GM10248 (cell line): ENCODE measurements at regions not wholly inside any gene's neighbourhood (a gene's known extent, or its start where the extent isn't known, plus 50 kb on each side); places are given as distances from the start of the nearest gene placed in this dataset.
"Not testable (repeated sequence)": the region's sequence is repeated elsewhere in the genome, so short reads cannot be mapped to it uniquely, and the experiment has no call there.

ENCODE experiments used
- CTCF ChIA-PET: fragments of 300-600 bp; sonication (Branson Sonifier 250); formaldehyde crosslinking; extraction: SDS; loops from one replicate; lab custom pipeline; 2021; ENCODE audit warnings: antibody characterized with exemption; lab: Yijun Ruan, JAX
- POLR2A ChIA-PET: fragments of 350-650 bp; sonication (Branson Sonifier 250); formaldehyde crosslinking; extraction: SDS; loops from one replicate; lab custom pipeline; 2020; ENCODE audit warnings: antibody characterized with exemption; lab: Yijun Ruan, JAX
- DNase-seq: peaks from one replicate; pipeline ENCODE4 v3.0.0; 2012; ENCODE audit errors: extremely low spot score
- TF ChIP-seq, protein P1 (sequence below): IDR thresholded peaks from 2 replicates; pipeline ENCODE4 v1.5.1; 2012; ENCODE audit warnings: mild to moderate bottlenecking, low read depth; ENCODE audit errors: extremely low read depth, missing control alignments, control extremely low read depth

DNA sequence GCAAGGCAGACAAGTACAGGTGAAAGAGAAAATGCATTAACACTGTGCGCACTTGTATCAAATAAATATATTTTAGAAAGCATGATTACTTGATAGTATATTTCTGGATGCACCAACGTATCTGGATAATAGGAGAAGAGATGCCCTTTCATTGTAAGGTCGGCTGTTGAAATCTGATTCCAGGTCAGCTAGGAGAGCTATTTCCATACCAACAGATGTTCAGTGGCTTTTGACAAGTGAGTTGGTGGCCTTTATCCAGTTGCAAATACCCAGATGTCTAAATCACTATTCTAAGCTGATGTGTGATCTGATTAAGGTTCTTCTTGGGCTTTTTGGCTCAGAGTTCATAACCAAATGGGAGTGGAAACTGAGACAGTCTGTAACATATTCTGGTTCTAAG, 128.2 kb upstream of the TBCA start:
- CTCF ChIA-PET = interaction anchor here (1.1 to 1.6 kb wide), 3 partner anchors 11 to 99 kb away, joined by 3 to 7 read pairs (median 3); no protein-coding TSS in a partner anchor

DNA sequence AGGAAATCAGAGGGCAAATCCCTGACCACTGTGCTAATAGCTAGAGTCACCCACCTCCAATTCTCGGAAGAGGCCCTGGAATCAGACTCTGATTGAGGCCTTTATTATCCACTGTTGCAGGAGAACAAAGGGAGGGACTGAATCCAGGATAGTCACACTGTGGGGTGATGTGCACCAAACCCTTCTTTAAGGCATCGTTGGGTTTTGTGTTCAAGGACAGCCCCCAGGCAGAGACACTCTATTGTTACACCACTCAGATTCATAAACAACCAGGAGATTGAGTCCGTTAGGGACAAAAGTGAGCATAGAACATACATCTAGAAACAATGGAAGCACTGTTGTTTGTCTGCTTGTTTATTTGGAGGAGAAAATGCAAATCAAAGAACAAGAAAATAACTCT, 124.6 kb upstream of the TBCA start:
- CTCF ChIA-PET = no interaction called here
- POLR2A ChIA-PET = no interaction called here
- TF ChIP-seq, protein P1, sequence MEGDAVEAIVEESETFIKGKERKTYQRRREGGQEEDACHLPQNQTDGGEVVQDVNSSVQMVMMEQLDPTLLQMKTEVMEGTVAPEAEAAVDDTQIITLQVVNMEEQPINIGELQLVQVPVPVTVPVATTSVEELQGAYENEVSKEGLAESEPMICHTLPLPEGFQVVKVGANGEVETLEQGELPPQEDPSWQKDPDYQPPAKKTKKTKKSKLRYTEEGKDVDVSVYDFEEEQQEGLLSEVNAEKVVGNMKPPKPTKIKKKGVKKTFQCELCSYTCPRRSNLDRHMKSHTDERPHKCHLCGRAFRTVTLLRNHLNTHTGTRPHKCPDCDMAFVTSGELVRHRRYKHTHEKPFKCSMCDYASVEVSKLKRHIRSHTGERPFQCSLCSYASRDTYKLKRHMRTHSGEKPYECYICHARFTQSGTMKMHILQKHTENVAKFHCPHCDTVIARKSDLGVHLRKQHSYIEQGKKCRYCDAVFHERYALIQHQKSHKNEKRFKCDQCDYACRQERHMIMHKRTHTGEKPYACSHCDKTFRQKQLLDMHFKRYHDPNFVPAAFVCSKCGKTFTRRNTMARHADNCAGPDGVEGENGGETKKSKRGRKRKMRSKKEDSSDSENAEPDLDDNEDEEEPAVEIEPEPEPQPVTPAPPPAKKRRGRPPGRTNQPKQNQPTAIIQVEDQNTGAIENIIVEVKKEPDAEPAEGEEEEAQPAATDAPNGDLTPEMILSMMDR = no peak
- DNase-seq = no peak

More for the DNA sequence above, 128.2 kb upstream of the TBCA start:
- TF ChIP-seq, protein P1 = no peak
- POLR2A ChIA-PET = no interaction called here
- no peak for DNase-seq

DNA sequence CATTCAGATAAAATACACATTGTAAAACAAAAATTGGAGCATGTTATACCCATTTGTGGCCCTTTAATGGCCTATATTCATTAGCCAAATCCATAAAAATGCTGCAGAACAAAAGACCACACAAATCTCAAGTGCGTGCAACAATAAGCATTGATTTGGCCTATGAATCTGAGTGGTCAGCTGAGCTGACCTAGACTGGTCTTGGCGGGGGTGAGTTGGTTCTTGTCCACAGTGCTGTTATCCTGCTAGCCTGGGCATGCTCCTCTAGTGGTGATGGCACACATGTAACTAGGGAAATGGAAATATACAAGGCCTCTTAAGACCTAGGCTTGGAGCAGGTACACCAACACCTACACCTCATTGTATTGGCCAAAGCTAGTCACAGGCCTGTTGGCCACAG, 122.2 kb upstream of the TBCA start:
- ChIA-PET POLR2A (no interaction called here), CTCF (no interaction called here)
- DNase-seq = no peak
- TF ChIP-seq, protein P1 = no peak

DNA sequence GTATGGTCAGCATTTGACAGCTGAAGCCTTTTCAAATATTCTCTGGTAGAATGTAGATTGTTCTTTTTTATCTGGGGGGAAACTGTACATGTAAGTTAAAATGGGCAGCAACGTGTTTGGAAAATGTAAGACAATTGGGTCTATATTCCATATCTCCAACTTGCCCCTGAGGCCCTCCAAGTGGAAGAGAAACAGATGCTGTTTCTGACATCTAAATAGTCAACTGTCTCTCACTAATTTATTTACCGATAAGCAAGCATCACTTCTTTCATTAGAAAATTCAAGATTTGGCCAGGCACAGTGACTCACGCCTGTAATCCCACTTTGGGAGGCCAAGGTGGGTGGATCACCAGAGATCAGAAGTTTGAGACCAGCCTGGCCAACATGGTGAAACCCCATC, 120.2 kb upstream of the TBCA start:
- DNase-seq = no peak
- TF ChIP-seq, protein P1 = no peak
- POLR2A ChIA-PET = no interaction called here
- CTCF ChIA-PET = no interaction called here

GRCh38 chr5:77894103-77894502, 118.0 kb upstream of the TBCA start:
- DNase-seq, CTCF ChIA-PET, POLR2A ChIA-PET: not testable (repeated sequence)

- ChIA-PET POLR2A (no interaction called here), CTCF (no interaction called here)
- TF ChIP-seq, protein P1 = no peak
- no peak for DNase-seq
These were observed 117.2 kb upstream of the TBCA start for GRCh38 chr5:77893225-77893860.

GRCh38 chr5:77892061-77893010, 116.2 kb upstream of the TBCA start:
- TF ChIP-seq, protein P1 = no peak
- POLR2A ChIA-PET = no interaction called here
- no peak for DNase-seq
- CTCF ChIA-PET = no interaction called here
